HG03460 (cell line): ENCODE measurements at regions not wholly inside any gene's neighbourhood (a gene's known extent, or its start where the extent isn't known, plus 50 kb on each side); places are given as distances from the start of the nearest gene placed in this dataset.
A peak's percentile ranks its signal among the peaks of the same experiment; 100 is the strongest.

Source experiments
- ATAC-seq: cut with Tn5 transposase; IDR thresholded peaks from one replicate; pipeline ENCODE4 v1.9.1; 2021; ENCODE audit not compliant: unreplicated experiment

GRCh38 chr2:58521803-58522554, 280.9 kb upstream of the FANCL start:
- ATAC-seq = no peak

GRCh38 chr2:58520903-58521302, 279.8 kb upstream of the FANCL start:
- ATAC-seq = no peak

DNA sequence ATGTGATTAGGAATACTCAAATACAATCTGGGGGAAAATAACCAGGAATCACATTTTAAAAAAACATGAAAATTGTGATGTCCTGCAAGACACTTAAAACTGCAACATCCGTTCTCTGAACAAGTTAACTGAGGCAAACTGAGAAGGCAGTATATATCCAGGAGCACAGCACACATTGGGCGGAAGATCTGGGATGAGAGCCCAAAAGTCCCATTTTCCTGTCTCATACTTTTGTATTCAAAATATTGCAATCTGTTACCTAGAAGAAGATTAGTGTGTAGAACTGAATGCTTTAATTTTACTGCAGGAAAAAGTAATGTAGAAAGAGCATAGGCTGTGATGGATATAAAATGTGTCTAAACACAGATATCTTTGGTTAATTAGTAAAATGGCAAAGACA, 276.8 kb upstream of the FANCL start:
- ATAC-seq = no peak

GRCh38 chr2:58516695-58517094, 275.6 kb upstream of the FANCL start:
- ATAC-seq = no peak

DNA sequence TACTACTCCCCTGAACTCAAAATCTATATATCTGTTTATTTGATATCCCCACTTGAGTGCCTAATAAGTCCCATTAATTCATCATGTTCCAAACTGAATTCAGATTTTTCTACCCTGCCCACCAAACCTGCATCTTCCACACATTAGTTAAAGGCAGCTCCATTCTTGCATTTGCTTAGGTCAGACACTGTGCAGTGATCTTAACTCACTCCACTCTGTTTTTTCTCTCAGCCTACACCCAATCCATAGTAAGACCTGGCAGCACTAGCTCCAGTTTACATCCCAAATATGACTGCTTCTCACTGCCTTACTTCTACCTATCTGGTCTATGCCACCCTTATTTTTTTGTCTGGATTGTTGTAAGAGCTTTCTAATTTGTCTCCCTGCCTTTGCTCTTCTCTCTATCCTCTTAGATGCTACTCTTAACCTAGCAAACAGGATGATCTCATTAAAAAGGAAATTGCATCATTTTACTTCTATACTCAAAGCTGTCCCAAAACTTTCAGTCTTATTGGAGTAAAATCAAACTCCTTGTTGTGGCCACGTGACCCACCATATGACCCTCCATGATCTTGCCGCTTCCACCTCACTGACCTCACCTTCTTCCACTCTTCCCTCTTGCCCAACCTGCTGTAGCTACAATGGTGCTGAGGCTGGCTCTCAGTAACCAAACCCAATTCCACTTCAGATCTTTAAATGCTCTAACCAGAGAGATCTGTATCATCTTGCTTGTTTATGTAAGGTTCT, 274.9 kb upstream of the FANCL start:
- ATAC-seq = no peak

- ATAC-seq = peak; percentile 58
Measured at GRCh38 chr2:58514252-58514651, 273.1 kb upstream of the FANCL start.

DNA sequence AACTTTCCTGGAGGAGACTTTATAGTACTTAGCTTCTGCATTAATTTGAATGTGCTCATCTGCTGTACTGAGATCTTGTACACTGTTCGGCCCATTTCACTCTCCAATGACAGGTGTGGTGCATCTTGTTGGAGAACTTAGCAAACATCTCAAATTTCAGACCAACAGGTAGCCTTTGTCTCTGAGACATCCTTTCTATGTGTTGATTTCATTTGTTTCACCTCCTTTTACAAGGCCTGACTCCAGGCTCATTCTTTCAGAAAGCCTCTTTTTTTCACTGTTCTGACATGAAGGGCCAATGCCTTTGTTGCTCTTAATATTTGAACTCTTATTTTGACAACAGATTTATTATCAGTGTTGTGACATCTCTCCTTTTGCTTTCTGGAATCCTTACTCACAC, 271.8 kb upstream of the FANCL start:
- ATAC-seq = no peak

- ATAC-seq = no peak
Measured at GRCh38 chr2:58508006-58508405, 266.9 kb upstream of the FANCL start.

DNA sequence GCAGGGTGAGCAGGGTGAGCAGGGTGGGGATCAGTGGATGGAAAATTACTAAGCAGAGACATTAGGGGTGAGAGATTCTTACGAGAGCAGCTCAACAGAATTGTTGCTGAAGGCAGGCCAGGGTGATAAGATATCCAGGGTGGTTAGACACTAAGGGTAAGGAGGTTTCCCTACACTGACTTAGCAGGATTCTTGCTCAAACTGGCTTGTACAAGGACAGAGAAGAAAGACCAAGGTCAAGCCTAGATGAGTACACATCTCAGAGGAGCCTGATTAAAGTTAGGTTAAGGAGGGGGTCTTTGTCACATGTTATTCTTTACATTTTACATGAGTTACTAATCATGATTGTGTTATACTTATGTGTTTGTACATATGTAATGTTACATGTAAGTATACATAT, 262.8 kb upstream of the FANCL start:
- no peak for ATAC-seq

DNA sequence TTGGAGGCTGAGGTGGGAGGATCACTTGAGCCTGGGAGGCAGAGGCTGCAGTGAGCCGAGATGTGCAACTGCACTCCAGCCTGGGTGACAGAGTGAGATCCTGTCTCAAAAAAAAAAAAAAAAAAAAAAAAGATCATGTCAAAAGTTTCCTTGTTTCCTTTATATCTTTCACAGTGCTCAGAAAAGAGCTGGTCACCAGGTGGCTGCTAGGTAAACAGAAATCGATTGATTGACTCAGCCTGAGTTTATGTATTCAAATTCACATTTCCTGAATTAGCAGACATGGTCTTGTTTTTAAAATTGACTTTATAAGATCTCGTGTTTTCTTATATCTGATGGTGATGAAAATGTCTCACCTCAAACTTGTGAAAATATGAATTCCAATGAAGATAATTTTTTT, 261.8 kb upstream of the FANCL start:
- no peak for ATAC-seq

DNA sequence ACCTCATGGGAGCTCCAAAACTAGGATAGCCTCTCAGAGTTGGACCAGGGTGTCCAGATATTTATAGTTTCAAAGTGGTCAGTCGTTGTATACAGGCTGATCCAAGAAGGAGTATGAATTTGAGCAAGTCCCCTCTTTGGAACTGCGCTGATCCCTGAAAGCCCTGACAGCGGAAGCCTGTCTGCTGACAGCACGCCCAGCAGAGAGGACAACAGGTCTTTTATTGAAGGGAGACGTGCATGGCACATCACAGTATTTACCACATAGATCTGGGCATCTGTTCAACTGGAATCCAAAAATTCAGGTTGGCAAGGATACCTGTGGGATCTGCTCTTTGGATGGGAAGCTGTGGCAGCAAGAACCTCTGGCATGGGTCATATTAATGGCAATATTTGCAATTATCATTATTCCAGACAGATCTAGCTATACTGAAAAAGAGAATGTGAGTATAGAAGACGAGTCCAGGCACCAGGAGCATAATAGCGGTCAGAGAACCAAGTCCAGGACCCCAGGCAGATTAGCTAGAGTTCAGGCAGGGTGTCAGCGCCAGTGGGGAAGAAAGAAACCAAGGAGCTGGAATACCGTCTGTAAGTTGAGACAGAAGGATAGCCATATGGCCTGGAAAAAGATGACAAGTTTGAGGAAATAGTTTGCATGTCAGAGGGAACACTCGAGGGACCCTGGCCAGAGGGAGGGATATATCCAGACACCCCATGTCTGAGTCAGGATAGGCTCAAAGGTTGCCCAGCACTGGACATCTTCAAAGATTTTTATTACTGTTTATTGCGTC, 260.4 kb upstream of the FANCL start:
- no peak for ATAC-seq

- ATAC-seq = no peak
Measured at GRCh38 chr2:58497168-58497567, 256.0 kb upstream of the FANCL start.

- no peak for ATAC-seq
Measured at GRCh38 chr2:58495806-58496205, 254.7 kb upstream of the FANCL start.

- no peak for ATAC-seq
Measured at GRCh38 chr2:58494071-58494501, 253.0 kb upstream of the FANCL start.

GRCh38 chr2:58484629-58485028, 243.5 kb upstream of the FANCL start:
- ATAC-seq = no peak

DNA sequence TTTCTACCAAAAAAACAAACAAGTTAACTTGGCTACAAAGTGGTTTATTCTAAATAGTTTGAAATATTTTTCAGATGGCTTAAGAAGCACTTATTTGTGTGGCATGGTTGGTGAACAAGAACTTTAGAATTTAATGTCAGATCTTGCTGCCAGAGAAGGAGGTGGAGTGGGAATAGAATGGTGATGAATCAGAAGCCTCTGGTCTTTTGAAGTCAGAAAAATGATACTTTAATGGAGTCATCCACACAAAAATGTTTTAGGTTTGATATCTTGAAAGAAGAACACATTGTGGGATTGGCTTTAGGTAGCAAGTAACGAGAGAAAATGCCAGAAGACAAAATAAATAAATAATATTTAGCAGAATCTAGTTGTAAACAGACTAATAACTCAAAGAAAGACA, 243.1 kb upstream of the FANCL start:
- no peak for ATAC-seq

- no peak for ATAC-seq
Measured at GRCh38 chr2:58483307-58483706, 242.2 kb upstream of the FANCL start.

GRCh38 chr2:58481670-58482069, 240.5 kb upstream of the FANCL start:
- ATAC-seq = no peak

DNA sequence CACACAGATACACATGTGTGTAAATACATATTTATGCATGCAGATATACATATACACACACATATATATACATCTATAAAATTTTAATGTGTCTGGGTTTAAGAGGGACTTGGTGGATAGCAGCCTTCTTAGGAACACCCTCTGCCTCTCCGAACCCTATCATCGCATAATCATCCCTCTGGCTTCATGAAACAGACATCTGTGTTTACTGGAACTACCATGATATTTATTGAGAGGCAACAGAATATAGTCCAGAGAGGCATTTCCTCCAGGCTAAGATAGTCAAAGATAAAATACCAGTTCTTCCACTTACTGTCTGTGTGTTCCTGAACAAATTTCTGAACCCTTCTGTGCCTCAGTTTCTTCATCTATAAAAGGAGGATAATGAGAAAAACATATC, 239.0 kb upstream of the FANCL start:
- no peak for ATAC-seq

- no peak for ATAC-seq
Measured at GRCh38 chr2:58479535-58480140, 238.5 kb upstream of the FANCL start.

DNA sequence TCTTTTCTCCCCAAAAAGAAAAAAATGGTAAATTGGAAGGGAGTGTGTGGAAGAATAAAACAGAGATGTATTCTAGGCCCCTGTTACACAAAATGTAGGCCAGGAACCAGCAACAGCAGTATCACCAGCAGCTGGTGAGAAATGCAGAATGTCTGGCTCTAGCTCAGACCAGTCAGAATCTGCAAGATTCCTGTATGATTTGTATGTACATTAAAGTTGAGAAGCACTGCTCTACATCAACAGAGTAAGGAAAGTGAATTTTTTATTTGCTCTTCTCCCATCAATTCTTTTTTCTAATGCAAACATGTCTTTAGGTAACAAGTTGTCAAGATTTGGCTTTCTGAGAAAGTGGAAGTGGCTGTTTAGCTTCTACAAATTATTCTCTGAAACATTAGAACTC, 235.4 kb upstream of the FANCL start:
- ATAC-seq = no peak
